ENCODE measurements at regions not wholly inside any gene's neighbourhood (a gene's known extent, or its start where the extent isn't known, plus 50 kb on each side); places are given as distances from the start of the nearest gene placed in this dataset.

DNA sequence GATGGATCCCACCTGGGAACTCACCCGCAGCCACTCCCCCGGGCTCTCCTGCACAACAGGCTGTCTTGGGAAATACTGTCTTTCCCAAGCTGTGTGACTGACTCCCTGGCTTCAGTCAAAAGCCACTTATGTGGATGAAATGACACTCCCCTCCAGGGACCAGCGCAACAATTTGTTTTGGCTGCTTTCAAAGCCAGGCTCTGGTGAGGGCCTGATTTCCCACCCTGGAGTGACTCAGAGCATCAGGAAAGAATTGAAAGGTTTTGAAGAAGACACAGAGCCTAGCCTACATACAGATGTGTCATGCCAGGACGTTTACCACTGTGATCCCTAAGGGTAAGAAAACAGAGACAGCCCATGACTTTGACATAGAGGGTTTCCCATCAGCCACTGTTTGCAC is 550.5 kb downstream of the MIAT start:
- no peak overlapping the region for H2BK5ac ChIP-seq (ENCODE audit: low read length)
- H3K56ac ChIP-seq (ENCODE audit: low read length): no peak overlapping the region
- H3K4me2 ChIP-seq (ENCODE audit: low read length): no peak overlapping the region
- H3K79me1 ChIP-seq (ENCODE audit: low read length): no peaks in the 10 kb centered on the region
- H2AK5ac ChIP-seq (ENCODE audit: low read length): no peak overlapping the region
- no peak overlapping the region for H4K8ac ChIP-seq (ENCODE audit: low read depth, low read length)
- no peaks in the 10 kb centered on the region for H3K4me1 ChIP-seq (ENCODE audit: control insufficient read depth, low read depth, low read length)
- H3K27me3 ChIP-seq (ENCODE audit: insufficient read depth, low read length, poor library complexity): no peaks in the 10 kb centered on the region
- no CpG with 5 or more reads among the region's 4 CpGs for WGBS (ENCODE audit: extremely low coverage, insufficient coverage, low lambda C conversion rate)
- no peak overlapping the region for H2BK15ac ChIP-seq (replicated peaks; ENCODE audit: low read depth)
- H3K4me3 ChIP-seq (ENCODE audit: low read length): no peak overlapping the region
- H3K9ac ChIP-seq (ENCODE audit: low read length): no peak overlapping the region
- no peak overlapping the region for H3K4ac ChIP-seq (ENCODE audit: low read depth, low read length)
- DNase-seq: no peak
- no peak overlapping the region for H2BK120ac ChIP-seq (ENCODE audit: low read depth, low read length)
- H3K36me3 ChIP-seq (ENCODE audit: control insufficient read depth, insufficient read depth, low read length): no peaks in the 10 kb centered on the region
- no peaks in the 10 kb centered on the region for H3K79me2 ChIP-seq (ENCODE audit: control insufficient read depth, insufficient read depth, low read length)
- H4K5ac ChIP-seq (ENCODE audit: low read length): no peak overlapping the region
- no peak overlapping the region for H3K18ac ChIP-seq (ENCODE audit: low read length)
- no peak overlapping the region for H3K27ac ChIP-seq (ENCODE audit: low read depth, low read length)
- H3K23ac ChIP-seq (ENCODE audit: low read length): no peak overlapping the region

DNA sequence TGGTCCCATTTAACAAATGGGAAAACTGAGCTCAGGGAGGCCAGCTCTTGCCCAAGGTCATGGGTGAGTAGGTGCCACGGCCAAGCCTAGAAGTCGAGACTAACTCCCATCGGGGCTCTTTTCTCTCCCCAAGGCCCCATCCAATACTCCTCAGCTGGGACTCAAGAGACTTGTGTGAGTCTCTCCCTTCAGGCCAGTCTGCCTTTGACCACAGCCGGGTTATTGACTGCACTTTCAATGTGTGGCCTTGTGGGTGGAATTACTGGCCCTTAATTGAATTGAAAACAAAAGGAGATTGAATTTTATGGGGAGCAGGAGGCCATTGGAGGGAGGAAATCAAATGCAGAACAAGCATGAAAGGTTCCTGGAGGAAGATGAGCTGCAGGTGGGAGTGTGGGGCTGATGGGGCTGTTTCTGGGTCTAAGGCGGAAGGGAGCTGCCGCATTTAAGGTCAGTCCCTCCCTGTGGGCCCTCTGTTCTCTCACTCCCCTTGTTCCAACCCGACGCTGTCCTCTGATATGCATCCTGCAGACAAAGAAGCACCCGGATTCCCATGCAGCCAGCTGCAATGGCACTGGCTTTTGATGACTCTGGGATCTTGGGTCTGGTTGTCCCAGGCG is 552.8 kb downstream of the MIAT start:
- Histone ChIP-seq H3K27me3 (ENCODE audit: insufficient read depth, low read length, poor library complexity) (no peaks in the 10 kb centered on the region), H3K18ac (ENCODE audit: low read length) (no peak overlapping the region), H2BK5ac (ENCODE audit: low read length) (no peak overlapping the region), H2BK15ac (replicated peaks; ENCODE audit: low read depth) (no peak overlapping the region), H3K4me1 (ENCODE audit: control insufficient read depth, low read depth, low read length) (no peaks in the 10 kb centered on the region), H3K4ac (ENCODE audit: low read depth, low read length) (no peak overlapping the region), H2BK120ac (ENCODE audit: low read depth, low read length) (no peak overlapping the region), H3K79me1 (ENCODE audit: low read length) (no peaks in the 10 kb centered on the region), H3K79me2 (ENCODE audit: control insufficient read depth, insufficient read depth, low read length) (no peaks in the 10 kb centered on the region), H3K56ac (ENCODE audit: low read length) (no peak overlapping the region), H3K4me2 (ENCODE audit: low read length) (no peak overlapping the region), H4K8ac (ENCODE audit: low read depth, low read length) (no peak overlapping the region), H3K36me3 (ENCODE audit: control insufficient read depth, insufficient read depth, low read length) (no peaks in the 10 kb centered on the region), H4K5ac (ENCODE audit: low read length) (no peak overlapping the region), H2AK5ac (ENCODE audit: low read length) (no peak overlapping the region), H3K4me3 (ENCODE audit: low read length) (no peak overlapping the region), H3K23ac (ENCODE audit: low read length) (no peak overlapping the region), H3K27ac (ENCODE audit: low read depth, low read length) (no peak overlapping the region), H3K9ac (ENCODE audit: low read length) (no peak overlapping the region)
- no peak for DNase-seq
- no CpG with 5 or more reads among the region's 10 CpGs for WGBS (ENCODE audit: extremely low coverage, insufficient coverage, low lambda C conversion rate)

DNA sequence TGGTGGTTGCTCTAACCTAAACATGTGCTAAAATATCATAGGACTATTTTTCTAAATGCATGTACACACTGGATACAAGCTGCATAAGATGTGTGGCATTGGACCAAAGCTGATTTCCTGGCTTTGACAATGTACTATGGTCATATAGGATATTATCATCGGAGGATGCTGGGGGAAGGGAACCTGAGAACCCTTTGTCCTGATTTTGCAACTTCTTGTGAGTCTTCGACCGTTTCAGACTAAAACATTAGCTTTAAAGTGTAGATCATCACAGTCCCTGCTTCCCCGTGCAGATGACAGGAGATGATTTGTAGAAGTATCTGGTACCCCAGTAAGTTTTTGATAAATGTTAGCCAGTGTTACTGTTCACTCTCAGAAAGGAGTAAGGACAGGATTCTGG is 554.7 kb downstream of the MIAT start:
- H3K79me2 ChIP-seq (ENCODE audit: control insufficient read depth, insufficient read depth, low read length): no peaks in the 10 kb centered on the region
- H2BK15ac ChIP-seq (replicated peaks; ENCODE audit: low read depth): no peak overlapping the region
- H4K8ac ChIP-seq (ENCODE audit: low read depth, low read length): no peak overlapping the region
- H2BK5ac ChIP-seq (ENCODE audit: low read length): no peak overlapping the region
- H3K36me3 ChIP-seq (ENCODE audit: control insufficient read depth, insufficient read depth, low read length): no peaks in the 10 kb centered on the region
- no peak overlapping the region for H3K4me2 ChIP-seq (ENCODE audit: low read length)
- H3K27ac ChIP-seq (ENCODE audit: low read depth, low read length): no peak overlapping the region
- no peak overlapping the region for H2AK5ac ChIP-seq (ENCODE audit: low read length)
- H2BK120ac ChIP-seq (ENCODE audit: low read depth, low read length): no peak overlapping the region
- H4K5ac ChIP-seq (ENCODE audit: low read length): no peak overlapping the region
- H3K56ac ChIP-seq (ENCODE audit: low read length): no peak overlapping the region
- no CpG with 5 or more reads among the region's 4 CpGs for WGBS (ENCODE audit: extremely low coverage, insufficient coverage, low lambda C conversion rate)
- H3K4ac ChIP-seq (ENCODE audit: low read depth, low read length): no peak overlapping the region
- no peak for DNase-seq
- H3K4me1 ChIP-seq (ENCODE audit: control insufficient read depth, low read depth, low read length): no peaks in the 10 kb centered on the region
- H3K27me3 ChIP-seq (ENCODE audit: insufficient read depth, low read length, poor library complexity): no peaks in the 10 kb centered on the region
- no peak overlapping the region for H3K4me3 ChIP-seq (ENCODE audit: low read length)
- no peak overlapping the region for H3K18ac ChIP-seq (ENCODE audit: low read length)
- H3K79me1 ChIP-seq (ENCODE audit: low read length): no peaks in the 10 kb centered on the region
- no peak overlapping the region for H3K9ac ChIP-seq (ENCODE audit: low read length)
- H3K23ac ChIP-seq (ENCODE audit: low read length): no peak overlapping the region

DNA sequence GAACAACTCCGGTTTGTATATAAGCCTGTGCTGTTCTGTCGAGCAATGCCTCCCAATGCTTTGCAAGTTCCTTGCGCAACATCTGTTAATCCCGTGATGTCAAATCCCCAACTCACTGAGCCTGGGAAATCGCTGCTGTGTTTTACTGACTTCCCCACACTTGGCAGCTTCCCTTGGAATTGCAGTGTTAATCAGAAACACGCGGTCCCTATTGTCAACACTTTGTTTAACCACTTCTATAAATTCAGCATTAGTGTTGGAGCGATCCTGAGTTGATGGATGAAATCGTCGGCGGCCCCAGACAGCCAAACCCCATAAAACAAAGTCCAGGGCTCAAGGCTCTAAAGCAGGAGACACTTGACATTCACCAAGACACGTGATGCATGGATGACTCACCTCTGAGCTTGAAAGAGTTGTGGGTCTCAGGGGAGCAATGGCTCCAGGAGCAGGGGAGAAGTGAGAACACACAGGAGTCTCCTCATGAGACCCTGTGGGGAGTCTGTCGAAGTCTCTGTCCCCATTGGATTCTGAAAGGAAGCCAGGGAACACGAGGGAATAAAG is 555.3 kb downstream of the MIAT start:
- H3K36me3 ChIP-seq (ENCODE audit: control insufficient read depth, insufficient read depth, low read length): no peaks in the 10 kb centered on the region
- H2BK15ac ChIP-seq (replicated peaks; ENCODE audit: low read depth): no peak overlapping the region
- peak; percentile 44 for DNase-seq
- no CpG with 5 or more reads among the region's 14 CpGs for WGBS (ENCODE audit: extremely low coverage, insufficient coverage, low lambda C conversion rate)
- H3K4ac ChIP-seq (ENCODE audit: low read depth, low read length): no peak overlapping the region
- H3K23ac ChIP-seq (ENCODE audit: low read length): no peak overlapping the region
- no peak overlapping the region for H3K4me2 ChIP-seq (ENCODE audit: low read length)
- no peak overlapping the region for H3K4me3 ChIP-seq (ENCODE audit: low read length)
- no peak overlapping the region for H4K5ac ChIP-seq (ENCODE audit: low read length)
- no peaks in the 10 kb centered on the region for H3K79me1 ChIP-seq (ENCODE audit: low read length)
- no peak overlapping the region for H3K9ac ChIP-seq (ENCODE audit: low read length)
- H3K27ac ChIP-seq (ENCODE audit: low read depth, low read length): no peak overlapping the region
- H3K4me1 ChIP-seq (ENCODE audit: control insufficient read depth, low read depth, low read length): no peaks in the 10 kb centered on the region
- no peaks in the 10 kb centered on the region for H3K79me2 ChIP-seq (ENCODE audit: control insufficient read depth, insufficient read depth, low read length)
- H2AK5ac ChIP-seq (ENCODE audit: low read length): no peak overlapping the region
- H4K8ac ChIP-seq (ENCODE audit: low read depth, low read length): no peak overlapping the region
- H3K18ac ChIP-seq (ENCODE audit: low read length): no peak overlapping the region
- H3K27me3 ChIP-seq (ENCODE audit: insufficient read depth, low read length, poor library complexity): no peaks in the 10 kb centered on the region
- H2BK120ac ChIP-seq (ENCODE audit: low read depth, low read length): no peak overlapping the region
- no peak overlapping the region for H2BK5ac ChIP-seq (ENCODE audit: low read length)
- H3K56ac ChIP-seq (ENCODE audit: low read length): no peak overlapping the region

DNA sequence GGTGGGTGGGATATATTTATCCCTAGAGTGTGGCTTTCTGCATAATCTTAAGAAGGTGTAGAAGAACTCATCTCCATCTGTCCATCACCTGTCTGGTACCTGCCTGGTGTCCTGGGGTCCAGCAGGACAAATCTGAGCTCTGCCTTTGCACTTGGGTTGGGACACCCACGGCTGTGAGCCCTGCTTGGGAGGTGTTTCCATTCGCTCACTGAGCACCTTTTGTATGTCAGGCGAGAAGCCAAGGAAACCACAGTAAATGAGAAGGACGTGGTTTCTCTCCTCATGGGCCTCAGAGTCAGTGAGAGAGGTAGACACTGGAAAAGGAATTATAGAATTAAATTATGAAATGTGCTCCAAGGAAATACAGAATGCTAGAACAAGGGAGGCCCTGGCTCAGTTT is 555.9 kb downstream of the MIAT start:
- Histone ChIP-seq H3K18ac (ENCODE audit: low read length) (no peak overlapping the region), H3K79me2 (ENCODE audit: control insufficient read depth, insufficient read depth, low read length) (no peaks in the 10 kb centered on the region), H3K79me1 (ENCODE audit: low read length) (no peaks in the 10 kb centered on the region), H2AK5ac (ENCODE audit: low read length) (no peak overlapping the region), H4K5ac (ENCODE audit: low read length) (no peak overlapping the region), H3K9ac (ENCODE audit: low read length) (no peak overlapping the region), H3K36me3 (ENCODE audit: control insufficient read depth, insufficient read depth, low read length) (no peaks in the 10 kb centered on the region), H2BK120ac (ENCODE audit: low read depth, low read length) (no peak overlapping the region), H3K23ac (ENCODE audit: low read length) (no peak overlapping the region), H2BK15ac (replicated peaks; ENCODE audit: low read depth) (no peak overlapping the region), H4K8ac (ENCODE audit: low read depth, low read length) (no peak overlapping the region), H3K27ac (ENCODE audit: low read depth, low read length) (no peak overlapping the region), H3K4ac (ENCODE audit: low read depth, low read length) (no peak overlapping the region), H3K27me3 (ENCODE audit: insufficient read depth, low read length, poor library complexity) (no peaks in the 10 kb centered on the region), H3K56ac (ENCODE audit: low read length) (no peak overlapping the region), H3K4me1 (ENCODE audit: control insufficient read depth, low read depth, low read length) (no peaks in the 10 kb centered on the region), H2BK5ac (ENCODE audit: low read length) (no peak overlapping the region), H3K4me3 (ENCODE audit: low read length) (no peak overlapping the region), H3K4me2 (ENCODE audit: low read length) (no peak overlapping the region)
- DNase-seq: no peak
- no CpG with 5 or more reads among the region's 4 CpGs for WGBS (ENCODE audit: extremely low coverage, insufficient coverage, low lambda C conversion rate)

Data from mesendoderm (in vitro differentiated cells).